GM21825 (cell line): ENCODE measurements at regions not wholly inside any gene's neighbourhood (a gene's known extent, or its start where the extent isn't known, plus 50 kb on each side); places are given as distances from the start of the nearest gene placed in this dataset.

Experiments
- ATAC-seq: cut with Tn5 transposase; IDR thresholded peaks from one replicate; pipeline ENCODE4 v1.9.1; 2021; ENCODE audit warnings: mild to moderate bottlenecking, moderate library complexity; ENCODE audit not compliant: unreplicated experiment

GRCh38 chr14:49994951-49995561, 102.2 kb downstream of the ARF6 start:
- ATAC-seq: no peak

DNA sequence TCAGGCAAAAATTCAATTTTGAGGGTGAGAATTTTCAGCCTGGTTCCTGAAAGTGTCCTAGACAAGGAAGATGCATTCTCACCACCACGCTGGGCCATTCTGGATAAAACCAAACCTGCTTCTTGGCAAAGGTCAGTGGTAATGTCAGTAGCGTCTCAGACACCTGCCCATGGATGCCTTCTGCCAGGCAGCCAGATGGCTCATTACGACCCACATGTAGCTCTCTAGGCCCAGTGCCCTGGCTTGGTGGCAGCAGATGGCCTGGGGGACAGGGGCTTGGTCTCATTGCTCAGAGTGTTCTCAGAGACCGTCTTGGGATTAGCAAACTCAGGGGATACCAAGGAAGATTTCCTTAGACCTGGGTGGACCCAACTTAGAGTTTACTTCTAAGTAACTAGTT, 105.1 kb downstream of the ARF6 start:
- ATAC-seq: no peak

DNA sequence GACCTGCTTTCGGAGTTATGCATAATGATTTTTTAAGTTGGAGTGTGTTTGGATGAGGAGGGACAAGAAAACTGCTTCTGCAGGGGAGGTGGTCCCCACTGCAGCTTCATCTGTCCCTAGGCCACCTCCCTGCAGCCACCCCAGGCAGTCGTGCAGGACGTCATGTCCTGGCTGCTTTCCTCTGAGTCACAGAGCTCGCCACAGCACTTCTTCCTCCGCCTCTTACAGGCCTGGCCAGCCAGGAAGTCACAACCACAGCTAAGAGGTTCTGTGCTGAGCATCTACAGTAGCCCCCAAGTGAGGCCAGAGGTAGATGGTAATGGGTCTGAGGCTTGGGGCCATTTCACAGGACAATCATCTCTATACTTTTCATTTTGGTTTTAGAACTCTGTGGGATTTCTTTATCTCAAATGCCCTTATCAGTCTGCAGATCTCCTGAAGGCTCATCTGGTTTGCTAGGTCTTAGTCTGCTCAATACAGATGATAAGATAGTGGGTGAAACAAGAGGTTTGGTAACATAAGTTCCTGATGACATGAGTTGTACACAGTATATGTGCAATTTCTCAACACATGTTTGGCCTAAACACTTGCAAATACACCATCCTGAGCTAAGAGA, 106.4 kb downstream of the ARF6 start:
- ATAC-seq: peak; percentile 49

- no peak for ATAC-seq
Observed at GRCh38 chr14:49999826-50000379, 107.0 kb downstream of the ARF6 start.

DNA sequence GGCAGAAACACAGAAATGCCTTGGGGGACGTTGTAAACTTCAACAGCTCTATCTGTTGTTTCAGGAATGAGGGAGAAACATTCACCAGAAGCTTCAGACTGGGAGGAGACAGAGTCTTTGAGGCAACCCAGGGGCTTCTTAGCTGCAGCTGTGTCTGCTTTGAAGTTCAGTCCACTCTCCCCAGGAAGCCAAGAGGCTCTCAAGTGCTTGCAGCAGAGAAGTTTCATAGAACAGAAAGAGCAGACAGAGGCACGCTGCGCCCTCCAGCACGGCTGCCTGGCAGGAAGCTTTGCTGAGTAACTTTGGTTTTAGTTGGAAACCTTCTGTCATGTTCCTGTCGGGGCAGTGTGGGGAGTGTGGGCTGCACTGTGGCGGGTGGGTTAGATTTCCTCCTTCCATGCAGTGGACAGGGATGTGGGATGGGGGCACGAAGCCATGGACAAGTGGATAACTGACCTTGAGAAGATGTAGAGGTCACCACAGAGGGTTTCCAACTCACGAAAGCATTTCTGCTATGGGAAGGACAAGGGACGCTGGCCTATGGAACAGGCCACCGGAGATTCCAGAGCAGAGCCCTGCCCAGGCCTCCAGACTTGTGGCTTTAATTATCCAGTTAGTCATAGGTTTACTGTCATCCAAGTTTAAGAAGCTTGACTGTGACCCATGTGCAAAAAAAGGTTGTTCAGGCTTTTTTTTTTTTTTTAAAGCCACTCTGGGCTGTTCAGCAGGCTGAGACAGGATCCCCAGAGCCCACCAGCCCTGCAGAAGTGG, 107.7 kb downstream of the ARF6 start:
- ATAC-seq: peak; percentile 21

- ATAC-seq: peak; percentile 16
Observed at GRCh38 chr14:50001151-50001998, 108.5 kb downstream of the ARF6 start.

DNA sequence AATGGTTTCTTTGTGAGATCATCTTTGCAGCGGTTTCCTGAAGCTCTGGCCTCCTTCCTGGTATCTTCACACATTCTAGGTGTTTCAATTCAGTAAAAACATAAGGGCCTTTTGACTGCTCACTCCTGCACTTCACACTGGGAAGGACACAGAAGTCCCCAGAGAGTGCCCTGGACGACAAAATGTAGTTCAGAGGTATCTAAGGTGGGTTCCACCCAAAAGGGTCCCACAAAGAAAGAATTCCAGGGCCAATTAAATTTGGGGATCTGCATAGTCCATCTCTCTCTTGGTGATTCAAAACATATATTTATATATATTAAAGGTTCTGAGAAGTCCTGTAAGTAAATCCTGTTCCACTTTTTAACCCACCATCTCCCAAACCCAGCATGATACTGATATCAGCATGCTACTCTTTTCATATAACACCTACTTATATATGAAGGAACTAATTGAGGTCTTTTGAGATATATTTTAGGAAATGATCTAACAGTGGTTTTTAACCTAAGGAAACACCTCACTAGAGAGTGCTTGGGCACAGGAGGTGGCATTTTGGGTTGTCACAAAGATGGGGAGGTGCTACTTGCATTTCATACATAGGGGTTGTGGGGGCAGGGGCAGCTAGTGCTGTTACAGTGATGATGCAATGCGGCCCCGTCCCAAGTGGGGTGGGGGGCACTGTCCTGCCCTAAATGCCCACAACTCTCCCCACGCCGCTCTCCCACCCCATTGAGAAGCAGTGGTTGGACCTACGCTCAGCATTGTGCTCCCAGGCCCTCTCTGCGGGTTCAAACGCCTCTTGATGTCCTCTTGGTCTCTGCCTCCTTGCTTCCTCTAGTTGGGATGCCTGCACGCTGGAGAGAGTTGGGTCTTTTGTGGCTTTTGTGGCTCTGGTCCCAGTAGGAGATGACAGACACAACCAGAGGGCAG, 109.4 kb downstream of the ARF6 start:
- ATAC-seq: peak; percentile 22

DNA sequence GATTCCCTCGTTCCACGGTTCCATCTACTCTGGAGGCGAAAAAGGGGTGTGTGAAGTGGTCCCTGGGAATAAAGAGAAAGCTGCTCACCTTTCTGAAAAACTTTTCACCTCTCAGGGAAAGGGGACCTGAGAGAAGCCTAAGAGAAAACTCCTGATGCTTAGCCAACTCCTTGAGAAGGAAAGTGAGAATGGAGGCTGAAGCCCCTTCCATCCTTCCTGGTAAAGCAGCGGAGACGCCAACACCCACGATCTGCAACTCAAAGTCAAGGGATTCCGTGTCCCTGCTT, 110.0 kb downstream of the ARF6 start:
- ATAC-seq: no peak

GRCh38 chr14:50003213-50004021, 110.5 kb downstream of the ARF6 start:
- peak; percentile 36 for ATAC-seq

DNA sequence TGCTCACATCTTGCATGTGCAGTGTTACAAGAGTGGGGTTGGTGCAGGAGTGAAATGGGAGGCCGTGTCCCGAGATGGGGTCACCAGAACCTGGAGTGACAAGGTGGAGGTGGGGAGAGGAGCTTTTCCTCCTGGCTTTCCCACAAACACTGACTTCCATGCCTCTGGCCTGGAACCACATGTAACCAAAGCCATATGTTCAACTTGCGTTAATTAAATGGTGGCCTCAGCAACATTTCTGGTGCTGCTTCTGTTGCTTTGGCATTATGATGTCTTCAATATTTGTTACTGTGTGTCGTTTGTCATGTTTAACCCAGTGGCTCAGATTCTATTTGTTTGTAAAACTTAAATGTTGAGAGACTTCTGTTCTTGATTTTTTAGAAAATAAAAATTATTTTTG, 110.2 kb downstream of the VCPKMT start:
- ATAC-seq: no peak

GRCh38 chr14:50007123-50007903, 109.1 kb downstream of the VCPKMT start:
- no peak for ATAC-seq

GRCh38 chr14:50008562-50008961, 107.8 kb downstream of the VCPKMT start:
- no peak for ATAC-seq

- ATAC-seq: no peak
Observed at GRCh38 chr14:50008974-50009373, 107.4 kb downstream of the VCPKMT start.

- ATAC-seq: no peak
Observed at GRCh38 chr14:50010752-50011151, 105.6 kb downstream of the VCPKMT start.

DNA sequence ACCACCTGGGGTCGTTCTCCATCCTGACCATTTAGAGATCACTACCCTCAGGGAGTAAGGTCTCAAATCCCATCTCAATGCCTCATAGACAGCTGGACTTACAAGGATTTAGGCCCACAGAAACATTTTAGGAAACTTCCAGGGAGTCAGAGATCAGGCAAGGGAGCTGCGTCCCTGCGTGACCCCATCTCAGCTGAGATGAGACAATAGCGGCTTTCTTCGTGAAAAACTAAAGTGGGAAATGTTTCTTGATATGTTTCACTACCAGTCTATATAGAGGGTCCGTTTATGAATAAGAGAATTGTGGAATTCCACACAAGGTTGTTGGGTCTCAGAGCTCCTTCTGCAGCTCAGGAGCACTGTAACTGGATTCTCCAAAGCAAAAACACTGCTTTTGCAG, 105.1 kb downstream of the VCPKMT start:
- ATAC-seq: no peak

- ATAC-seq: no peak
Observed at GRCh38 chr14:50012644-50013043, 103.7 kb downstream of the VCPKMT start.

- ATAC-seq: no peak
Observed at GRCh38 chr14:50013198-50013918, 103.0 kb downstream of the VCPKMT start.

- ATAC-seq: no peak
Observed at GRCh38 chr14:50013934-50014333, 102.4 kb downstream of the VCPKMT start.
